Fibroblast of skin of back (primary cell): ENCODE measurements at regions not wholly inside any gene's neighbourhood (a gene's known extent, or its start where the extent isn't known, plus 50 kb on each side); places are given as distances from the start of the nearest gene placed in this dataset.

Source experiments
- DNase-seq: peaks from one replicate; pipeline ENCODE4 v3.0.0-alpha.2; 2013

- DNase-seq, result peak; percentile 14
These were observed 126.8 kb upstream of the PSMD7 start for GRCh38 chr16:74169687-74170376.

- DNase-seq, result no peak
These were observed 127.5 kb upstream of the PSMD7 start for GRCh38 chr16:74169066-74169465.

- no peak for DNase-seq
These were observed 128.2 kb upstream of the PSMD7 start for GRCh38 chr16:74168445-74168844.

GRCh38 chr16:74166456-74166855 lies 130.2 kb upstream of the PSMD7 start:
- no peak for DNase-seq

- DNase-seq, result no peak
These were observed 131.0 kb upstream of the PSMD7 start for GRCh38 chr16:74165566-74166080.

GRCh38 chr16:74160759-74161158 lies 135.9 kb upstream of the PSMD7 start:
- DNase-seq, result no peak

GRCh38 chr16:74153773-74154172 lies 142.8 kb upstream of the PSMD7 start:
- no peak for DNase-seq

- DNase-seq, result no peak
These were observed 150.0 kb upstream of the PSMD7 start for GRCh38 chr16:74146643-74147042.

- no peak for DNase-seq
These were observed 153.4 kb upstream of the PSMD7 start for GRCh38 chr16:74143171-74143570.

GRCh38 chr16:74141015-74141414 lies 155.6 kb upstream of the PSMD7 start:
- no peak for DNase-seq

- DNase-seq, result no peak
These were observed 156.1 kb upstream of the PSMD7 start for GRCh38 chr16:74140557-74140956.

GRCh38 chr16:74123826-74124225 lies 172.8 kb upstream of the PSMD7 start:
- no peak for DNase-seq

- no peak for DNase-seq
These were observed 173.4 kb upstream of the PSMD7 start for GRCh38 chr16:74123195-74123594.

GRCh38 chr16:74117798-74118197 lies 178.8 kb upstream of the PSMD7 start:
- no peak for DNase-seq

GRCh38 chr16:74113545-74113944 lies 183.1 kb upstream of the PSMD7 start:
- no peak for DNase-seq

GRCh38 chr16:74111456-74111982 lies 185.1 kb upstream of the PSMD7 start:
- no peak for DNase-seq

GRCh38 chr16:74107795-74108610 lies 188.6 kb upstream of the PSMD7 start:
- peak; percentile 0 for DNase-seq

GRCh38 chr16:74104022-74104421 lies 192.6 kb upstream of the PSMD7 start:
- DNase-seq, result no peak

GRCh38 chr16:74101379-74102137 lies 195.1 kb upstream of the PSMD7 start:
- no peak for DNase-seq

GRCh38 chr16:74100395-74101326 lies 196.0 kb upstream of the PSMD7 start:
- no peak for DNase-seq

- no peak for DNase-seq
These were observed 197.1 kb upstream of the PSMD7 start for GRCh38 chr16:74099530-74099929.

GRCh38 chr16:74094962-74095361 lies 201.7 kb upstream of the PSMD7 start:
- DNase-seq, result no peak
